ENCODE measurements at regions not wholly inside any gene's neighbourhood (a gene's known extent, or its start where the extent isn't known, plus 50 kb on each side); places are given as distances from the start of the nearest gene placed in this dataset.

DNA sequence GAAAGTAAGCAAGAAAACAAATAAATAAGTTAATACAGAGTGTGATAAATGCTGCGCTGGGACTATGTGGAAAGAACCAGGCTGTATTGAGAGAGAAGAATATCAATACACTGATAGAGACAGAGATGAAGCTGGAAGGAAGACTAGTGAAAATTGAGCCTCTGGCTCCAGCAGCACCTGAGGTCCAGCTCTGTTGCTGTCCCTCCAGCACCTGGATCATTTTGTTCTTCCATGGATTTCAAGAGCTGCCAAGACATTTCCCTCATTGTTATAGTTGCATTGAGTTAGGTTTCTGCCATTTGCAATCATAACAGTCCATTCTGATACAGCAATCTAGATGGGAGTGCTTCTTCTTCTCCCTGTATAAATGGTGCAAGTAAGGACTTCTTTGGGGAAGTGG is 242.7 kb upstream of the FGGY start:
- no peak overlapping the region for H3K4me3 ChIP-seq (ENCODE audit: control insufficient read depth in 2 of 3, extremely low read depth in 1 of 3, insufficient read depth in 2 of 3, low read depth in 1 of 3, low read length in 3 of 3)
- dilution Hi-C loops (cut with MboI; ENCODE audit: extremely low pct_ligation_motif_present, low sequenced_read_pairs): no loop called here
- H3K9me3 ChIP-seq (ENCODE audit: control insufficient read depth, low read depth, low read length): no peaks in the 10 kb centered on the region
- no peaks in the 10 kb centered on the region for H4K20me1 ChIP-seq (ENCODE audit: control insufficient read depth, extremely low read depth, insufficient read depth, low read length)
- no peaks in the 10 kb centered on the region for H3K9me1 ChIP-seq (ENCODE audit: control insufficient read depth, extremely low read depth, insufficient read depth, low read length)
- no peak for DNase-seq (ENCODE audit: low read depth, low spot score)
- no peak overlapping the region for H3K4me2 ChIP-seq (ENCODE audit: control insufficient read depth, extremely low read depth, insufficient read depth, low read depth, low read length)
- no peaks in the 10 kb centered on the region for H3K79me2 ChIP-seq (ENCODE audit: control insufficient read depth, insufficient read depth, low read length)
- H3K4me1 ChIP-seq (ENCODE audit: control insufficient read depth, extremely low read depth, insufficient read depth, low read length): peaks cover 17% of the 10 kb centered on the region
- FAIRE-seq: no peak
- H3K27me3 ChIP-seq (ENCODE audit: control insufficient read depth, extremely low read depth, insufficient read depth, low read length): no peaks in the 10 kb centered on the region
- no peak overlapping the region for H2AFZ ChIP-seq (ENCODE audit: control insufficient read depth, low read length)
- H3K36me3 ChIP-seq (ENCODE audit: control insufficient read depth in 2 of 2, extremely low read depth in 1 of 2, insufficient read depth in 2 of 2, low read length in 2 of 2): no peaks in the 10 kb centered on the region
- no peak for TF ChIP-seq EZH2 (IDR thresholded peaks at IDR 0.05; ENCODE audit: low read length)
- H3K9ac ChIP-seq (ENCODE audit: control insufficient read depth, extremely low read depth, insufficient read depth, low read length): no peak overlapping the region
- H3K27ac ChIP-seq (ENCODE audit: control insufficient read depth, insufficient read depth, low read length): no peak overlapping the region

GRCh38 chr1:59055908-59056719 is 240.8 kb upstream of the FGGY start:
- Histone ChIP-seq H3K27ac (ENCODE audit: control insufficient read depth, insufficient read depth, low read length) (no peak overlapping the region), H3K27me3 (ENCODE audit: control insufficient read depth, extremely low read depth, insufficient read depth, low read length) (no peaks in the 10 kb centered on the region), H3K9me1 (ENCODE audit: control insufficient read depth, extremely low read depth, insufficient read depth, low read length) (no peaks in the 10 kb centered on the region), H3K4me1 (ENCODE audit: control insufficient read depth, extremely low read depth, insufficient read depth, low read length) (peaks cover 17% of the 10 kb centered on the region), H3K9me3 (ENCODE audit: control insufficient read depth, low read depth, low read length) (no peaks in the 10 kb centered on the region), H3K79me2 (ENCODE audit: control insufficient read depth, insufficient read depth, low read length) (no peaks in the 10 kb centered on the region), H3K36me3 (ENCODE audit: control insufficient read depth in 2 of 2, extremely low read depth in 1 of 2, insufficient read depth in 2 of 2, low read length in 2 of 2) (no peaks in the 10 kb centered on the region), H4K20me1 (ENCODE audit: control insufficient read depth, extremely low read depth, insufficient read depth, low read length) (no peaks in the 10 kb centered on the region), H3K9ac (ENCODE audit: control insufficient read depth, extremely low read depth, insufficient read depth, low read length) (no peak overlapping the region), H2AFZ (ENCODE audit: control insufficient read depth, low read length) (no peak overlapping the region), H3K4me2 (ENCODE audit: control insufficient read depth, extremely low read depth, insufficient read depth, low read depth, low read length) (no peak overlapping the region), H3K4me3 (ENCODE audit: control insufficient read depth in 2 of 3, extremely low read depth in 1 of 3, insufficient read depth in 2 of 3, low read depth in 1 of 3, low read length in 3 of 3) (no peak overlapping the region)
- FAIRE-seq: no peak
- no peak for DNase-seq (ENCODE audit: low read depth, low spot score)
- TF ChIP-seq CTCF (optimal IDR thresholded peaks at IDR 0.05 in 1 of 3, IDR thresholded peaks at IDR 0.05 in 1 of 3, conservative IDR thresholded peaks at IDR 0.05 in 1 of 3; ENCODE audit: extremely low read depth in 1 of 3, insufficient read depth in 2 of 3, low read length in 3 of 3) (no peak), EZH2 (IDR thresholded peaks at IDR 0.05; ENCODE audit: low read length) (no peak)
- dilution Hi-C loops (cut with MboI; ENCODE audit: extremely low pct_ligation_motif_present, low sequenced_read_pairs): no loop called here
